HL-60 (cell line): ENCODE measurements at regions not wholly inside any gene's neighbourhood (a gene's known extent, or its start where the extent isn't known, plus 50 kb on each side); places are given as distances from the start of the nearest gene placed in this dataset.

Source experiments
- DNase-seq, 2 experiments: peaks; one replicate each; pipeline ENCODE4 v3.0.0-alpha.2; 2010 to 2020; ENCODE audit warnings: low read depth in 1 of 2, low spot score in 1 of 2
- H3K27ac ChIP-seq: fragments of 250-450 bp; sonication (Bioruptor Pico); replicated peaks from 2 replicates; pipeline ENCODE4 v1.5.1; 2020; ENCODE audit warnings: mild to moderate bottlenecking, moderate library complexity
- H3K27me3 ChIP-seq: fragments of 250-450 bp; sonication (Bioruptor Pico); 2 replicates; pipeline ENCODE4 v1.5.1; 2021; ENCODE audit warnings: mild to moderate bottlenecking, moderate library complexity; ENCODE audit not compliant: insufficient read depth, poor library complexity, severe bottlenecking
- H3K4me3 ChIP-seq: replicated peaks from 2 replicates; pipeline ENCODE4 v1.5.1; 2011; ENCODE audit warnings: mild to moderate bottlenecking, control low read depth, low read length; ENCODE audit not compliant: insufficient read depth
- GABPA ChIP-seq: IDR thresholded peaks from 2 replicates; pipeline ENCODE4 v1.6.1; 2012; ENCODE audit warnings: low read depth
- POLR2AphosphoS5 ChIP-seq: IDR thresholded peaks from 2 replicates; pipeline ENCODE4 v1.6.1; 2012; ENCODE audit warnings: low read depth
- SPI1 ChIP-seq: IDR thresholded peaks from 2 replicates; pipeline ENCODE4 v1.6.1; 2012; ENCODE audit warnings: low read depth, mild to moderate bottlenecking, borderline replicate concordance
- TF ChIP-seq, protein P1 (sequence below): IDR thresholded peaks from one replicate; pipeline ENCODE4 v1.5.1; 2011; ENCODE audit warnings: low read length, control low read depth, inconsistent platforms; ENCODE audit not compliant: insufficient read depth
- TF ChIP-seq, protein P2 (sequence below): IDR thresholded peaks from 2 replicates; pipeline ENCODE4 v1.6.1; 2012; ENCODE audit warnings: low read depth; ENCODE audit not compliant: insufficient replicate concordance

DNA sequence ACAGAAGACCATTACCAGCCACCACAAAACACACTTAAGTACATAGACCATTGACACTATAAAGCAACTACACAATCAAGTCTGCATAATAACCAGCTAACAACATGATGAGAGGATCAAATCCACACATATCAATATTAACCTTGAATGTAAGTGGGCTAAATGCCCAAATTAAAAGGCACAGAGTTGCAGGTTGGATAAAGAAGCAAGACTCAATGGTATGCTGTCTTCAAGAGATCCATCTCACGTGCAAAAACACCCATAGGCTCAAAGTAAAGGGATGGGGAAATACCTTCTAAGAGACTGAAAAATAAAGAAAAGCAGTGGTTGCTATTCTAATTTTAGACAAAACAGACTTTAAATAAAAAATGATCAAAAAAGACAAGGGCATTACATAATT is 113.6 kb upstream of the CD180 start:
- Histone ChIP-seq H3K27me3 (no peaks in the 10 kb centered on the region), H3K27ac (no peak overlapping the region), H3K4me3 (no peak overlapping the region)
- TF ChIP-seq, protein P1, sequence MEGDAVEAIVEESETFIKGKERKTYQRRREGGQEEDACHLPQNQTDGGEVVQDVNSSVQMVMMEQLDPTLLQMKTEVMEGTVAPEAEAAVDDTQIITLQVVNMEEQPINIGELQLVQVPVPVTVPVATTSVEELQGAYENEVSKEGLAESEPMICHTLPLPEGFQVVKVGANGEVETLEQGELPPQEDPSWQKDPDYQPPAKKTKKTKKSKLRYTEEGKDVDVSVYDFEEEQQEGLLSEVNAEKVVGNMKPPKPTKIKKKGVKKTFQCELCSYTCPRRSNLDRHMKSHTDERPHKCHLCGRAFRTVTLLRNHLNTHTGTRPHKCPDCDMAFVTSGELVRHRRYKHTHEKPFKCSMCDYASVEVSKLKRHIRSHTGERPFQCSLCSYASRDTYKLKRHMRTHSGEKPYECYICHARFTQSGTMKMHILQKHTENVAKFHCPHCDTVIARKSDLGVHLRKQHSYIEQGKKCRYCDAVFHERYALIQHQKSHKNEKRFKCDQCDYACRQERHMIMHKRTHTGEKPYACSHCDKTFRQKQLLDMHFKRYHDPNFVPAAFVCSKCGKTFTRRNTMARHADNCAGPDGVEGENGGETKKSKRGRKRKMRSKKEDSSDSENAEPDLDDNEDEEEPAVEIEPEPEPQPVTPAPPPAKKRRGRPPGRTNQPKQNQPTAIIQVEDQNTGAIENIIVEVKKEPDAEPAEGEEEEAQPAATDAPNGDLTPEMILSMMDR, result no peak
- no peak for DNase-seq

DNA sequence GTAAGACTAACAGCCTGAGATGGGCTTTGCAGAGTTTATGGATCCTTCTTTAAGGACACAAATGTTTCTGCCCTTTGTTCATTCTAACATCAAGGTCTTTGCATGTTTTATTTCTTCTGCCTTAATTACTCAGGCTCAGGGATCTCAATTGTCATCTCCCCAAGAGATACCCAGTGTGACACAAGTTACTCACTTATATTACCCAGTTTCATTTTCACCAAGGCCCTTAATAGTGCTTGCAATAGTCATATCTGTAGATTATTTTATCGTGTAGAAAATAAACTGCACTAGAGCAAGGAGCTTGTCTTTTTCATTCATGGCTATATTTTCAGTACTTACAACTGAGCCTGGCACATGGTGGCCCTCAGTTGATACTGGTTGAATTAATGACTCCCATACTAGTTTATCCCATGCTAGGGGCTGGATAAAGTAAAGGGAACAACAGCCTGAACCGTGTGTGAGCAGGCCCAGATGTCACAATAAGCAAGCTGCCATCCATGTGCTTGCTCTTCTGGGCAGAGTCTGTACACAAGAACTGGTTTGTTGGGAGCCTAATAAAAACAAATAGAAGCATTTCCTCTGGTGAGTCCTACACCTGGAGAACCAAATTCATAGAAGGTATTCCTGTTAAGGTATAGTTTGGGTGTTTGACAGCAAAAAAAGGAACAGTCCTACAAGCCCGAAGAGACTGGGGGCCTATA is 112.5 kb upstream of the CD180 start:
- no peak overlapping the region for H3K27ac ChIP-seq
- DNase-seq, result no peak
- H3K4me3 ChIP-seq, result no peak overlapping the region
- H3K27me3 ChIP-seq, result no peaks in the 10 kb centered on the region
- TF ChIP-seq POLR2AphosphoS5 (no peak), GABPA (no peak), SPI1 (no peak)
- TF ChIP-seq, protein P1, result no peak
- TF ChIP-seq, protein P2, sequence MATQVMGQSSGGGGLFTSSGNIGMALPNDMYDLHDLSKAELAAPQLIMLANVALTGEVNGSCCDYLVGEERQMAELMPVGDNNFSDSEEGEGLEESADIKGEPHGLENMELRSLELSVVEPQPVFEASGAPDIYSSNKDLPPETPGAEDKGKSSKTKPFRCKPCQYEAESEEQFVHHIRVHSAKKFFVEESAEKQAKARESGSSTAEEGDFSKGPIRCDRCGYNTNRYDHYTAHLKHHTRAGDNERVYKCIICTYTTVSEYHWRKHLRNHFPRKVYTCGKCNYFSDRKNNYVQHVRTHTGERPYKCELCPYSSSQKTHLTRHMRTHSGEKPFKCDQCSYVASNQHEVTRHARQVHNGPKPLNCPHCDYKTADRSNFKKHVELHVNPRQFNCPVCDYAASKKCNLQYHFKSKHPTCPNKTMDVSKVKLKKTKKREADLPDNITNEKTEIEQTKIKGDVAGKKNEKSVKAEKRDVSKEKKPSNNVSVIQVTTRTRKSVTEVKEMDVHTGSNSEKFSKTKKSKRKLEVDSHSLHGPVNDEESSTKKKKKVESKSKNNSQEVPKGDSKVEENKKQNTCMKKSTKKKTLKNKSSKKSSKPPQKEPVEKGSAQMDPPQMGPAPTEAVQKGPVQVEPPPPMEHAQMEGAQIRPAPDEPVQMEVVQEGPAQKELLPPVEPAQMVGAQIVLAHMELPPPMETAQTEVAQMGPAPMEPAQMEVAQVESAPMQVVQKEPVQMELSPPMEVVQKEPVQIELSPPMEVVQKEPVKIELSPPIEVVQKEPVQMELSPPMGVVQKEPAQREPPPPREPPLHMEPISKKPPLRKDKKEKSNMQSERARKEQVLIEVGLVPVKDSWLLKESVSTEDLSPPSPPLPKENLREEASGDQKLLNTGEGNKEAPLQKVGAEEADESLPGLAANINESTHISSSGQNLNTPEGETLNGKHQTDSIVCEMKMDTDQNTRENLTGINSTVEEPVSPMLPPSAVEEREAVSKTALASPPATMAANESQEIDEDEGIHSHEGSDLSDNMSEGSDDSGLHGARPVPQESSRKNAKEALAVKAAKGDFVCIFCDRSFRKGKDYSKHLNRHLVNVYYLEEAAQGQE, result no peak

DNA sequence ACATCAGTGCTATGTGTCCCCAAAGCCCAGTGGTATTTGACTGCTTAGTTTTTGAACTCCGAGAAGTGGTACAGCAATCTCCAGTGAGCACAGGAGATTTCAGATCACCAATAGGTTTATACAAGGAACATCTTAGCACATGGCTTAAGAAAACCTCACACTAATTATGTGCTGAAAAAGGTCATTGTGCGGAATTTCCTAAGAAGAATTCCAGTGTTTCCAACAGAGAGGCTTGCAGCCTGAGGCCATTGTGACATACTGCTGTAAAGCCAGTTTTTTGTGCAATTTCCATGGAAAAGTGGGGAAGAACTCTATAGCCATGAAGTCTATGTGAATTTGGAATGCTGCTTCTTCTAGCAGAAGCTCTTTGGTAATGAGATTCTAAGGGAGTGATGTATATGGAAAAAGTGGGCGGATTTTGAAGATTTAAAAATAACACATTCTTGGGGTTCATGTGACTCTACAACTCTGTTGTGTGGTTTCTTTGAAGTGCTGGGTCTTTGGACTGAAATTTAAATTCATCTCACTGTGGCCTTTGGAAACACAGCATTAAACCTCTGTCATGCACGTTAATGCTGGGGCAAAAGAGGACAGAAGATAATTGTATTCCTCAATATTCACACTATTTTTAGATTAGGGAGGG is 110.5 kb upstream of the CD180 start:
- no peak for TF ChIP-seq POLR2AphosphoS5
- TF ChIP-seq SPI1, result no peak
- TF ChIP-seq, protein P2, result no peak
- TF ChIP-seq, protein P1, result no peak
- TF ChIP-seq GABPA, result no peak
- DNase-seq, result no peak
- no peak overlapping the region for H3K4me3 ChIP-seq
- H3K27me3 ChIP-seq, result no peaks in the 10 kb centered on the region
- no peak overlapping the region for H3K27ac ChIP-seq
